Upper lobe of left lung (tissue), 4 donors: ENCODE measurements at regions not wholly inside any gene's neighbourhood (a gene's known extent, or its start where the extent isn't known, plus 50 kb on each side); places are given as distances from the start of the nearest gene placed in this dataset.

Experiments
- EP300 ChIP-seq, 4 donors: sonication (generic); formaldehyde crosslinking; IDR thresholded peaks; one replicate each; pipeline ENCODE4 v1.5.1; 2017; ENCODE audit warnings: antibody characterized with exemption in 4 of 4, control low read depth in 2 of 4
- POLR2A ChIP-seq, 4 donors: fragments of 450-650 bp; IDR thresholded peaks; one replicate each; pipeline ENCODE4 v1.5.1; 2016 to 2017; ENCODE audit warnings: antibody characterized with exemption in 4 of 4, mild to moderate bottlenecking in 2 of 4
- POLR2AphosphoS5 ChIP-seq, 2 donors: sonication (generic); formaldehyde crosslinking; IDR thresholded peaks; one replicate each; pipeline ENCODE4 v1.5.1; 2017; ENCODE audit warnings: antibody characterized with exemption in 2 of 2
- TF ChIP-seq, protein P1 (sequence below), 6 experiments: fragments of 450-650 bp in 4 of 6; fragments of 200-600 bp in 2 of 6; sonication (generic) in 2 of 6; IDR thresholded peaks; one replicate each; pipeline ENCODE4 v1.5.1; 2016 to 2019; ENCODE audit warnings: antibody characterized with exemption in 6 of 6

DNA sequence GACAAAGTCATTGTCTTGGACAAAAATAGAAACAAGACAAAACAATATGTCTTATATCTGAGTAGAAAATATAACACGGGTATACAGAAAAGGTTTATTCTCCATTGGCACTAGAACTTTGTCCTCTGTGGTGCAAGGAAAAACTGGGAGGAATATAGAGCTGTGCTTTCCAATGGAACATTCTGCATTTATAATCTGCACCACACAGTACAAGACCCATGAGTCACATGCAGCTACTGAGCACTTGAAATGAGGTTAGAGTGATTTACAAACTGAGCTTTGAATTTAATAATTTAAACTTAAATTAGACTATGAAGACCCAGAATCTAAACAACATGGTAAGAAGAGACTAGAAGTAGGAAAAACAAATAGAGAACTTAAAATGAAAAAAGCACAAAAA is 86.1 kb downstream of the RAP2A start:
- TF ChIP-seq, protein P1, sequence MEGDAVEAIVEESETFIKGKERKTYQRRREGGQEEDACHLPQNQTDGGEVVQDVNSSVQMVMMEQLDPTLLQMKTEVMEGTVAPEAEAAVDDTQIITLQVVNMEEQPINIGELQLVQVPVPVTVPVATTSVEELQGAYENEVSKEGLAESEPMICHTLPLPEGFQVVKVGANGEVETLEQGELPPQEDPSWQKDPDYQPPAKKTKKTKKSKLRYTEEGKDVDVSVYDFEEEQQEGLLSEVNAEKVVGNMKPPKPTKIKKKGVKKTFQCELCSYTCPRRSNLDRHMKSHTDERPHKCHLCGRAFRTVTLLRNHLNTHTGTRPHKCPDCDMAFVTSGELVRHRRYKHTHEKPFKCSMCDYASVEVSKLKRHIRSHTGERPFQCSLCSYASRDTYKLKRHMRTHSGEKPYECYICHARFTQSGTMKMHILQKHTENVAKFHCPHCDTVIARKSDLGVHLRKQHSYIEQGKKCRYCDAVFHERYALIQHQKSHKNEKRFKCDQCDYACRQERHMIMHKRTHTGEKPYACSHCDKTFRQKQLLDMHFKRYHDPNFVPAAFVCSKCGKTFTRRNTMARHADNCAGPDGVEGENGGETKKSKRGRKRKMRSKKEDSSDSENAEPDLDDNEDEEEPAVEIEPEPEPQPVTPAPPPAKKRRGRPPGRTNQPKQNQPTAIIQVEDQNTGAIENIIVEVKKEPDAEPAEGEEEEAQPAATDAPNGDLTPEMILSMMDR (IDR thresholded peaks at IDR 0.05): no peak
- TF ChIP-seq POLR2AphosphoS5 (IDR thresholded peaks at IDR 0.05): no peak
- no peak for TF ChIP-seq EP300 (IDR thresholded peaks at IDR 0.05)
- no peak for TF ChIP-seq POLR2A (IDR thresholded peaks at IDR 0.05)
